ENCODE measurements at regions not wholly inside any gene's neighbourhood (a gene's known extent, or its start where the extent isn't known, plus 50 kb on each side); places are given as distances from the start of the nearest gene placed in this dataset.

DNA sequence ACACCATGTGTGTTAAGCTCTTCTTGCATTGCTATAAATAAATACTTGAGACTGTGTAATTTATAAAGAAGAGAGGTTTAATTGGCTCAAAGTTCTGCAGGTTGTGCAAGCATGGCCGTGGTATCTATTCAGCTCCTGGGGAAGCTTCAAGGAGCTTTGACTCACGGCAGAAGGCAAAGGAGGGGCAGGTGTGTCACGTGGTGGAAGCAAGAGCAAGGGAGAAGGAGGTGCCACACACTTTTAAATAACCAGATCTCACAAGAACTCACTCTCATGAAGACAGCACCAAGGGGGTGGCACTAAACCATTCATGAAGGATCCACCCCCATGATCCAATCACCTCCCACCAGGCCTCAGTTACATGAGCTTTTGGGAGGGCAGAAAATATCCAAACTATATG is 193.7 kb downstream of the ERMARD start:
- intact Hi-C loops (cut with DNase I): no loop called here
- no peaks in the 10 kb centered on the region for H3K36me3 ChIP-seq
- no peaks in the 10 kb centered on the region for H3K4me1 ChIP-seq
- no peaks in the 10 kb centered on the region for H3K27me3 ChIP-seq
- TF ChIP-seq, protein P1, sequence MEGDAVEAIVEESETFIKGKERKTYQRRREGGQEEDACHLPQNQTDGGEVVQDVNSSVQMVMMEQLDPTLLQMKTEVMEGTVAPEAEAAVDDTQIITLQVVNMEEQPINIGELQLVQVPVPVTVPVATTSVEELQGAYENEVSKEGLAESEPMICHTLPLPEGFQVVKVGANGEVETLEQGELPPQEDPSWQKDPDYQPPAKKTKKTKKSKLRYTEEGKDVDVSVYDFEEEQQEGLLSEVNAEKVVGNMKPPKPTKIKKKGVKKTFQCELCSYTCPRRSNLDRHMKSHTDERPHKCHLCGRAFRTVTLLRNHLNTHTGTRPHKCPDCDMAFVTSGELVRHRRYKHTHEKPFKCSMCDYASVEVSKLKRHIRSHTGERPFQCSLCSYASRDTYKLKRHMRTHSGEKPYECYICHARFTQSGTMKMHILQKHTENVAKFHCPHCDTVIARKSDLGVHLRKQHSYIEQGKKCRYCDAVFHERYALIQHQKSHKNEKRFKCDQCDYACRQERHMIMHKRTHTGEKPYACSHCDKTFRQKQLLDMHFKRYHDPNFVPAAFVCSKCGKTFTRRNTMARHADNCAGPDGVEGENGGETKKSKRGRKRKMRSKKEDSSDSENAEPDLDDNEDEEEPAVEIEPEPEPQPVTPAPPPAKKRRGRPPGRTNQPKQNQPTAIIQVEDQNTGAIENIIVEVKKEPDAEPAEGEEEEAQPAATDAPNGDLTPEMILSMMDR (IDR thresholded peaks at IDR 0.05): no peak
- H3K4me3 ChIP-seq: no peak overlapping the region
- no peaks in the 10 kb centered on the region for H3K9me3 ChIP-seq
- no peak for DNase-seq
- no peak overlapping the region for H3K9ac ChIP-seq (ENCODE audit: low read depth in 2 of 2, low read length in 2 of 2)
- no peak overlapping the region for H3K27ac ChIP-seq

DNA sequence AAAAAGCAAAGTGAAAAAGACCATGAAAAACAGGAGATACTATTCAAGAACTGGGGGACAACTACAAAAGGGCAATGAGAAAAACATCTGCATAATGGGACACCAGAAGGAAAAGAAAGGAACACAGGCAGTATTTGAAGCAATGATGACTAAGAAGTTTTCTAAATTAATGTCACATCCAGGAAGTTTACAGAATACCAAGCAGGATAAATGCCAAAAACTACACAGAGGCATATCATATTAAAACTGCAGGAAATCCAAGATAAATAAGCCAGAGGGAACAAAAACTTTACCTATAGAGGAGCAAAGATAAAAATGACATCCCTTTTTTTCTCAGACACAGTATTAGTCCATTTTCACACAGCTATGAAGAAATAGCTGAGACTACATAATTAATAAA is 193.0 kb downstream of the ERMARD start:
- no peak overlapping the region for H3K27ac ChIP-seq
- DNase-seq: no peak
- H3K9me3 ChIP-seq: no peaks in the 10 kb centered on the region
- H3K4me1 ChIP-seq: no peaks in the 10 kb centered on the region
- no peaks in the 10 kb centered on the region for H3K27me3 ChIP-seq
- H3K4me3 ChIP-seq: no peak overlapping the region
- TF ChIP-seq, protein P1 (IDR thresholded peaks at IDR 0.05): no peak
- intact Hi-C loops (cut with DNase I): no loop called here
- no peak overlapping the region for H3K9ac ChIP-seq (ENCODE audit: low read depth in 2 of 2, low read length in 2 of 2)
- no peaks in the 10 kb centered on the region for H3K36me3 ChIP-seq

DNA sequence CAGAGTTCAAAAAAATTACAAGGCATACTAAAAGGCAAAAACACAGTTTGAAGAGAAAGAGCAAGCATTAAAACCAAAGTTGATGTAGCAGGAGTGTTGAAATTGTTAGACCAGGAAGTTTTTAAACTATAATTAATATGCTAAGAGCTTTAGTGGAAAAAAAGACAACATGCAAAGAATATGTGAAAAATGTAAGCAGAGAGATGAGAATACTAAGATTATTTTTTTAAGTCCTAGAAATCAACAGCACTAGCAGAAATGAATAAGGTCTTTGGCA is 192.6 kb downstream of the ERMARD start:
- Histone ChIP-seq H3K27me3 (no peaks in the 10 kb centered on the region), H3K9ac (ENCODE audit: low read depth in 2 of 2, low read length in 2 of 2) (no peak overlapping the region), H3K27ac (no peak overlapping the region), H3K36me3 (no peaks in the 10 kb centered on the region), H3K4me3 (no peak overlapping the region), H3K9me3 (no peaks in the 10 kb centered on the region), H3K4me1 (no peaks in the 10 kb centered on the region)
- DNase-seq: no peak
- intact Hi-C loops (cut with DNase I): no loop called here
- TF ChIP-seq, protein P1 (IDR thresholded peaks at IDR 0.05): no peak

DNA sequence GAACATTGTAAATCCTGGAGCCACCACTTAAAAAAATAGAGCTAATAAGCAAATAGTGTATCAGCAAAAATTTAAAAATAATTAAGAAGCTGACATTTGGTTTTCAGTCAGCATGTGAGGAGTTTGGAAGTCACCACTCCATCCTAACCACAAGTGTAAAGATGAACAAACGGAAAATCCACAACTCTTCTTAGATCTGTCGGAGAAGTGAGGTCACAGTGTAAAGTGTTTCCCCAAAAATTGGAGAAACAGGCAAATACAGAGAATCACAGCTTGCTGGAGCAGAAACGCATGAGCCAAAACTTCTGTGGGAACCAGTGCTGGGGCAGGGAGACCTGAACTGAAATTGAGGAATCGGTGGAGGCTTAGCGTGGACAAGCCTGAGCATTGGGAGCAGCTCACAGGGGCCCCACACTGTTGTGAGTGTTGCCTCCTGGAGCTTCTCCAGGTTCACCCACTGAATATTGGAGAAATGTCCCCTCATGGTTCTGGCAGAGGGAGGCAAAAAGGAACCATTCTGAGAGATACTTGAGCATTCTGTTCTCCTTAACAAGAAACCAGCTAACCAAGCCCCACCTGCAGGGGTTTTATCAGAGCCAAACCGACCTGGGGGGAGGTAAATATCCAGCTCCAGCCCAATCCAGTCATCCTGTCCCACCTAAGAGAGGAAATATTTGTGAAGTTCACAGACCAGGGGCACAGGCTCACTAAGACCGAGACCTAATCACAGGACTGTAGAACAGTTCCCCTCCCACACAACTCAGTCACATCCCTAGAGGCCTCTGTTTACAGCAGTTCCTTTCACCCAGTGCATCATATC is 192.0 kb downstream of the ERMARD start:
- H3K4me3 ChIP-seq: no peak overlapping the region
- H3K9me3 ChIP-seq: no peaks in the 10 kb centered on the region
- no peaks in the 10 kb centered on the region for H3K27me3 ChIP-seq
- no peak overlapping the region for H3K27ac ChIP-seq
- H3K9ac ChIP-seq (ENCODE audit: low read depth in 2 of 2, low read length in 2 of 2): no peak overlapping the region
- no peak for DNase-seq
- no peaks in the 10 kb centered on the region for H3K4me1 ChIP-seq
- no peaks in the 10 kb centered on the region for H3K36me3 ChIP-seq
- intact Hi-C loops (cut with DNase I): no loop called here
- TF ChIP-seq, protein P1 (IDR thresholded peaks at IDR 0.05): no peak

DNA sequence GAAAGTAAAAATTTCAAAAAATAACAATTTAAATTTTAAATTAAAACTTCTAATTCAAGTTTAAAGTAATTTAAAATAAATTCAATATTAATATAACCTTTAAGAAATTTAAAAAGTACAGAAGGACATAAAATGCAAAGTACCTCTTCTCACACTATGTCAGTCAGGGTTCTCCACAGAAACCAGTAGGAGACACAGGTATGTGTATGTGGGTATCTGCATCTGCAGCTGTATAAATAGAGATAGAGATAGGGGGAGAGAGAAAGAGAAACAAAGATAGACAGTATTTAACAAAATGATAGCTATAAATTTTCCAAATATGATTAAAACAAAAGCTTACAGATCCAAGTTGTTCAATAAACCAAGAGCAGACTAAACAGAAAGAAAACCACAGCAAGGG is 190.8 kb downstream of the ERMARD start:
- Histone ChIP-seq H3K27me3 (no peaks in the 10 kb centered on the region), H3K36me3 (no peaks in the 10 kb centered on the region), H3K4me1 (no peaks in the 10 kb centered on the region), H3K9ac (ENCODE audit: low read depth in 2 of 2, low read length in 2 of 2) (no peak overlapping the region), H3K27ac (no peak overlapping the region), H3K4me3 (no peak overlapping the region), H3K9me3 (no peaks in the 10 kb centered on the region)
- no peak for DNase-seq
- intact Hi-C loops (cut with DNase I): no loop called here
- TF ChIP-seq, protein P1 (IDR thresholded peaks at IDR 0.05): no peak

Data from colonic mucosa (tissue), 4 donors.